Loucy (cell line): ENCODE measurements at regions not wholly inside any gene's neighbourhood (a gene's known extent, or its start where the extent isn't known, plus 50 kb on each side); places are given as distances from the start of the nearest gene placed in this dataset.

ENCODE experiments used
- H2AFZ ChIP-seq: fragments of 200-600 bp; sonication (generic); 2 replicates; pipeline ENCODE4 v1.6.0; 2016; ENCODE audit warnings: antibody characterized with exemption, mild to moderate bottlenecking, low read length, moderate library complexity
- H3F3A ChIP-seq: fragments of 200-600 bp; 2 replicates; pipeline ENCODE4 v1.6.0; 2016; ENCODE audit warnings: antibody characterized with exemption, low read depth, mild to moderate bottlenecking
- H3K27me3 ChIP-seq: fragments of 200-600 bp; sonication (generic); 2 replicates; pipeline ENCODE4 v1.6.1; 2014; ENCODE audit warnings: low read length, mild to moderate bottlenecking; ENCODE audit not compliant: insufficient read depth, poor library complexity, severe bottlenecking
- H3K36me3 ChIP-seq: fragments of 200-600 bp; sonication (generic); 2 replicates; pipeline ENCODE4 v1.6.1; 2016; ENCODE audit warnings: low read length; ENCODE audit not compliant: insufficient read depth
- H3K4me1 ChIP-seq: fragments of 200-600 bp; sonication (generic); 2 replicates; pipeline ENCODE4 v1.5.1; 2014; ENCODE audit warnings: low read length, mild to moderate bottlenecking; ENCODE audit not compliant: insufficient read depth, poor library complexity, severe bottlenecking
- H3K4me2 ChIP-seq: fragments of 200-600 bp; sonication (generic); 2 replicates; pipeline ENCODE4 v1.6.0; 2014; ENCODE audit warnings: antibody characterized with exemption, low read length, low read depth, mild to moderate bottlenecking; ENCODE audit not compliant: poor library complexity, severe bottlenecking
- H3K4me3 ChIP-seq: fragments of 200-600 bp; sonication (generic); 2 replicates; pipeline ENCODE4 v1.5.1; 2014; ENCODE audit warnings: low read length, mild to moderate bottlenecking, mixed read lengths; ENCODE audit not compliant: poor library complexity, severe bottlenecking
- H3K79me2 ChIP-seq: fragments of 200-600 bp; sonication (generic); 2 replicates; pipeline ENCODE4 v1.6.1; 2014; ENCODE audit warnings: low read length; ENCODE audit not compliant: insufficient read depth
- H3K9ac ChIP-seq: fragments of 200-600 bp; sonication (generic); 2 replicates; pipeline ENCODE4 v1.6.0; 2014; ENCODE audit warnings: mild to moderate bottlenecking, low read depth, low read length, moderate library complexity; ENCODE audit not compliant: poor library complexity, severe bottlenecking
- H3K9me2 ChIP-seq: fragments of 200-600 bp; sonication (generic); replicated peaks from 2 replicates; pipeline ENCODE4 v1.6.1; 2016; ENCODE audit warnings: low read depth, low read length, mixed read lengths
- H3K9me3 ChIP-seq: fragments of 200-600 bp; sonication (generic); 2 replicates; pipeline ENCODE4 v1.6.1; 2014; ENCODE audit warnings: mild to moderate bottlenecking, antibody characterized with exemption, low read length, low read depth; ENCODE audit not compliant: insufficient read depth
- H4K20me1 ChIP-seq: fragments of 200-600 bp; sonication (generic); 2 replicates; pipeline ENCODE4 v1.6.0; 2014; ENCODE audit warnings: antibody characterized with exemption, low read length, mild to moderate bottlenecking; ENCODE audit not compliant: insufficient read depth, poor library complexity, severe bottlenecking
- EZH2phosphoT487 ChIP-seq: fragments of 200-600 bp; IDR thresholded peaks from 2 replicates; pipeline ENCODE4 v1.6.1; 2018; ENCODE audit warnings: antibody characterized with exemption, mild to moderate bottlenecking, moderate library complexity, borderline replicate concordance
- TF ChIP-seq, protein P1 (sequence below): fragments of 200-600 bp; sonication (generic); conservative IDR thresholded peaks from 2 replicates; pipeline ENCODE4 v1.5.1; 2014; ENCODE audit warnings: mild to moderate bottlenecking, antibody characterized with exemption, low read length

DNA sequence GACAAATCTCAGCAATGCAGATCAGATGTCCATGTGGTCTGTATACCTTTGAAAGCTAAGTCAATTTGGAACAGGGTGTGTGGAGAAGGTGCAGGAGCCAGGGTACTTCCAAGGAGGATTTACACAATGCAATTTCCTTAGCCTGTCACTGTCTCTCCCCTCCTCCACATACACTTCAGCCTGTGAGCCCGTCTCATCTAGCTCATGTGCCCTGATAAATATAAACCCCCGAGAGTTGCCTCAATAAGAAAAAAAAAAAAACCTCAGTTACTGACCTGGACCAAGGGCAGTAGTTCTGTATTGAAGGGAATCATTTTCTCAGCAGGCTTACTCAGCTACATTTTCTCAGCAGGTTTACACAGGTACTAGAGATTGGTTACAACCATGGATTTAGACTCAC is 132.1 kb upstream of the PELI2 start:
- Histone ChIP-seq H3K9me2 (no peaks in the 10 kb centered on the region), H2AFZ (no peak overlapping the region), H4K20me1 (no peaks in the 10 kb centered on the region), H3K4me2 (no peak overlapping the region), H3K9me3 (no peaks in the 10 kb centered on the region), H3K79me2 (no peaks in the 10 kb centered on the region), H3K4me1 (no peaks in the 10 kb centered on the region), H3K27me3 (no peaks in the 10 kb centered on the region), H3K4me3 (no peak overlapping the region), H3K9ac (no peak overlapping the region), H3K36me3 (no peaks in the 10 kb centered on the region), H3F3A (no peaks in the 10 kb centered on the region)
- TF ChIP-seq EZH2phosphoT487, result no peak
- TF ChIP-seq, protein P1, sequence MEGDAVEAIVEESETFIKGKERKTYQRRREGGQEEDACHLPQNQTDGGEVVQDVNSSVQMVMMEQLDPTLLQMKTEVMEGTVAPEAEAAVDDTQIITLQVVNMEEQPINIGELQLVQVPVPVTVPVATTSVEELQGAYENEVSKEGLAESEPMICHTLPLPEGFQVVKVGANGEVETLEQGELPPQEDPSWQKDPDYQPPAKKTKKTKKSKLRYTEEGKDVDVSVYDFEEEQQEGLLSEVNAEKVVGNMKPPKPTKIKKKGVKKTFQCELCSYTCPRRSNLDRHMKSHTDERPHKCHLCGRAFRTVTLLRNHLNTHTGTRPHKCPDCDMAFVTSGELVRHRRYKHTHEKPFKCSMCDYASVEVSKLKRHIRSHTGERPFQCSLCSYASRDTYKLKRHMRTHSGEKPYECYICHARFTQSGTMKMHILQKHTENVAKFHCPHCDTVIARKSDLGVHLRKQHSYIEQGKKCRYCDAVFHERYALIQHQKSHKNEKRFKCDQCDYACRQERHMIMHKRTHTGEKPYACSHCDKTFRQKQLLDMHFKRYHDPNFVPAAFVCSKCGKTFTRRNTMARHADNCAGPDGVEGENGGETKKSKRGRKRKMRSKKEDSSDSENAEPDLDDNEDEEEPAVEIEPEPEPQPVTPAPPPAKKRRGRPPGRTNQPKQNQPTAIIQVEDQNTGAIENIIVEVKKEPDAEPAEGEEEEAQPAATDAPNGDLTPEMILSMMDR, result no peak

DNA sequence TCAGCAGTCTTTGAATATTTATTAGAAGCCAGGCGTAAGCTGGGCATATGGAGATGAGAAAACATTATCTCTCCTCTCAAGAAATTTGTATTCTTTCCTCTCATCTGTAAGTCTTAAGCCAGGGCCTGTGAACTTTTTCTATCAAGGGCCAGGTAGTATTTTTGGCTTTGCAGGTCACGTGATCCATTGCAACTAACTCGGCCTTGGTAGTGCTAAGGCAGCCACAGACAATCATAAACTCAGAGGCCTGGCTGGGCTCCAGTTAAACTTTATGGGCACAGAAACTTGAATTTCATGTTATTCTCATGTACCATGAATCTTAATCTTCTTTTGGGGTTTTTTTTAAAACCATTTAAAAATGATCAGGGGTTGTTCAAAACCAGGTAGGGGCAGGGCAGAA is 117.4 kb upstream of the PELI2 start:
- Histone ChIP-seq H3K79me2 (no peaks in the 10 kb centered on the region), H2AFZ (no peak overlapping the region), H3K4me3 (no peak overlapping the region), H3K27me3 (peaks cover 24% of the 10 kb centered on the region), H3K36me3 (no peaks in the 10 kb centered on the region), H3F3A (no peaks in the 10 kb centered on the region), H3K9me3 (no peaks in the 10 kb centered on the region), H3K9me2 (no peaks in the 10 kb centered on the region), H3K4me2 (no peak overlapping the region), H3K9ac (no peak overlapping the region), H3K4me1 (peaks cover 22% of the 10 kb centered on the region), H4K20me1 (no peaks in the 10 kb centered on the region)
- TF ChIP-seq EZH2phosphoT487, result no peak
- TF ChIP-seq, protein P1, result no peak

DNA sequence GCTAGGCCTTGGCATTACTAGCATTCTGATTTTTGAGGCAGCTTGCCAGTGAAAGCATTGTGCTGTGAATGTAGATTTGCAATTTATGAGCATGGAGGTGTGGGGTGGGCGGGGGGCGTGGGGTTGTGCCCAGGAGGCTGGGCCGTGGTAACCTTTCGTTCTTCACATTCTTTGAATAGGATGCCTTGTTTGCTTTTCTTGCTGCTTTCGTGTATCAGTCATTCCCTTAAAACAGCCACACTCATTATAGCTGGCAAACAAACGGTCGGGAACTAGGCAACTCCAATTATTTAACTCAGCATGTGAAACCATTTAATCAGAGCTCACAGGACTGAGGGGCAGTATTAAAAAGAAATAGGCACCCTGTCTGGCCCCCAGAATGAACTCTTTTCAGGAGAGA is 115.9 kb upstream of the PELI2 start:
- H3K36me3 ChIP-seq, result no peaks in the 10 kb centered on the region
- H3K79me2 ChIP-seq, result no peaks in the 10 kb centered on the region
- no peaks in the 10 kb centered on the region for H3K9me3 ChIP-seq
- no peak overlapping the region for H3K4me3 ChIP-seq
- H3F3A ChIP-seq, result no peaks in the 10 kb centered on the region
- TF ChIP-seq, protein P1, result no peak
- no peak for TF ChIP-seq EZH2phosphoT487
- peaks cover 22% of the 10 kb centered on the region for H3K4me1 ChIP-seq
- H3K9ac ChIP-seq, result no peak overlapping the region
- H3K27me3 ChIP-seq, result peaks cover 24% of the 10 kb centered on the region
- H2AFZ ChIP-seq, result no peak overlapping the region
- peak overlapping the region; percentile 51 for H3K4me2 ChIP-seq
- H3K9me2 ChIP-seq, result no peaks in the 10 kb centered on the region
- no peaks in the 10 kb centered on the region for H4K20me1 ChIP-seq
